ENCODE measurements at regions not wholly inside any gene's neighbourhood (a gene's known extent, or its start where the extent isn't known, plus 50 kb on each side); places are given as distances from the start of the nearest gene placed in this dataset.

DNA sequence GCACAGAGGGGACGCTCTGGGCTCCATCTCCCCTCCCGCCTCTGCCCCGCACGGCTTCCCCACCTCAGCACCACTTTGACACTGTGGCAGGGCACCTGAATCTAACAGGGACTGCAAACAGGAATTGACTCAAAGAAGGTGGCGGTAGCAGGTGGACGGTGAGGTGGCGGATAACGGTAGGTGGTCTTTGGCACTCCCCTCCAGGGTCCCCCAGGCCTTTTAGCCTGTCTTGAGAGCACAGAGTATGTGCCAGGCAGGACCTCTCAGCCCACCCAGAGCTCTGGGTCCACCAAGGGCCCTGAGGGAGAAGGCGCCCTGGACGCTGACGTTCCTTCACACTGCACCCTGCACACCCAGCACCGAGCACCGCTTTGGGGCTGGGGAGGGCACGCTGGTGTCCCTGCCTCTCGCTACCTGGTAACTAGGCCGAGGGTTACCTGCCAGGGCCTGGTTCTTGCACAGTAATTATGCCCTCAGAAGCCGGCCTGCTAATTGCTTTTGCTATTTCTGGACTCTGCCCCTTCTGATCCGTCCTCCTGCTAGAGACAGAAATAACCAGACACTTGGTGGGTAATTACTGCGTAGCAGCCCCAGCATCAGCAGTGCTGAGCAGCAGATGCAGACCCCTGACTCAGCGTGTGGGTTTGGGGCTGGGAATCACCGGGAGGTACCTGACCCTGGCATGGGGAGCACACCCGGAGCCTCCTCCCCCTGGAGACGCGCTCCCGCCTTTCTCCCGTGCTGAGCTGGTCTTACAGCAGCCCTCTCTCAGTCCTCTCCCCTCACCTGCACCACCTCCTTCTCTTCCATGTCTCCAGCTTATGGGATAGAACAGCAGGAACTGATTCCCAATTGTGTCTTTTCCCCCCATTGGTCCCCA is 103.3 kb upstream of the B3GAT1 start:
- no peak for DNase-seq (ENCODE audit: low spot score)

DNA sequence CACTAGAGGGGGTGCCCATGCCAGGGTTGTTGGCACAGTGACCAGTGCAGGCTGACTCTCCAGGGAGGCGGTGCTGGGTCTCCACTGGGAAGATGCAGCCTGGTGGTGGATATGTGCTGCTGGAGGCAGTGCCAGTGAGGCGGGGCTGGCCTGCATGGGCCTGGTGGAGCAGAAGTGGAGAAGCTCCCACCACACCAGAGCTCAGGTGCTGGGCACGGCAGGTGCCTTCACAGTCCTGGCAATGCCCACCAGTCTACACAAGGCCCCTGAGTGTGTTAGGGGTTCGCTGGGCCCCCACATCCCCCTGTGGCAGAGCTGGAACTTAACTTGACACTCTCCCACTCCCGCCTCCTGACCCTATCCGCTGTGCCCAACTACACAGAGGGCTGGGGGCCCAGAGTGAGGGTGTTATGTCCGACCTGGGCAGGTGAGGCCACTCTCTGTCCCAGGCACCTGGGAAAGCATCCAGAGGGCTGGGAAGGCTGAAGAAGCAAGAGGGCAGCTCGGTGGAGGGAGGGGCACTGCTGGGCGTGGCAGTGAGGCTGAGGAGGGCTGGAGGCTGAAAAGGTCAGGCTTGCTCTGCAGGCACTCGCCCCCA is 102.4 kb upstream of the B3GAT1 start:
- no peak for DNase-seq (ENCODE audit: low spot score)

DNA sequence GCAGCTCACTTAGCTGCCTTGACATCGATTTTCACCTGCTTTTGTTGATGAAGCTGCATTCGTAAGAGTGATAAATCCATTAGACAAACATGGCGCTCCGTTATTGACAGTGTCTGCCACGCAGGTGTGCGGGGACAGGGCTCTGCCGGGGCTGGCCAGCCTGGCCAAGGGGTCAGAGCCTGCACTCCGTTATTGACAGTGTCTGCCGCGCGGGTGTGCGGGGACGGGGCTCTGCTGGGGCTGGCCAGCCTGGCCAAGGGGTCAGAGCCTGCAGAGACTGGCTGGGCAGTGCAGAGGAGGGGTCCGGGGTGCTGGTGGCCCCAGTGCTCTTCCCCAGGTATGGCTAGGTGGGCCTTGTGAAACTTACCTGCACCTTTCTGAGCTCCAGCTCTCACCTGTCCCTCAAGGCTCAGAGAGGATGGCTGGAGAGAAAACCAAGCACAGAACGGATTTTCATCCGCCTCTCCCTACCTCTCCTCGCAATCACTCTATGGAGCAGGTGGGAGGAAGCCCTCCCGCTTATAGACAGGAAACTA is 101.6 kb upstream of the B3GAT1 start:
- no peak for DNase-seq (ENCODE audit: low spot score)

DNA sequence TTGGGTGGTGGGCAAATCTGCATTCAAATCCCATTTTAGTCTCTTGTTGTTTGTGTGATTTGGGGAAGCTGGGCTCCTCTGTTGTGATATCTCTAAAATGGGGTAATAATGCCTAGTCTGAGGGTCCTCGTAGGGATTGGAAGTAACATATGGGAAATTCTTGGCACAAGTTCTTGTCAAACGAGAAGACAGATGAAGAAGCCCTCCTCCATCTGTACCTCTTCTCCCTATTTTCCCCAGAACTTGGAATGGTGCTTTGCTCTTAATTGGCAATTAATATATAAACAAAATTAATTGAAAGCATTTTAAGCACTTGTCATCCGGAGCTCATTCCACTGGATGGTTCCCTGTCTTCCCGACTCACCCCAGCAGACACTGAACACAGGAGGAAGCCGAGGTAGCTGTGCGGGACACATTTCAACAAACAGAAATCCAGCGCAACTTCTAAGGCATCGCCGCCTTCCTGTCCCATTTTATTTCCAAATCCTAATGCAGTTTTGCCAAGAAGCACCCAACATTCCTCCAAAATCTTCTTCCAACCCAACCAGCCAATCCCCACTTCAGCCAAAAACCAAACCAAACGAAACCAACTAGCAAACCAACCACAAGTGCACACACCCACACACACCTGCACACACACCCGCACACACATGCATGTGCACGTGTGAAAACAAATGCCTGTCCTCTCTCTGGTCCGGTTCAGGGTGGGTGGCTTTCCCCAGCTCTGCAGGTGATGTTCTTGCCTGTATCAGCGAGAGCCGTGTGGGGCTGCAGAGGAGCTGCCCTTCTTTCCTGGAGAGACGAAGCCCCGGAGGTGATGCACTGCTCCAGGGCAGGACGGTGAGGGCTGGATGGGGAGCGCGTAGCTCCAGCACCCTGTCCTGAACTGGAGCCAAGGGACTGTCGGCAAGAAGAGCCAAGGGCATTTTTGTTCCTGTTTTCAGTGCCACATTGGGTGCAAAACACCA is 100.8 kb upstream of the B3GAT1 start:
- no peak for DNase-seq (ENCODE audit: low spot score)

GRCh38 chr11:134512061-134512460 is 100.0 kb upstream of the B3GAT1 start:
- DNase-seq (ENCODE audit: low spot score), result no peak

DNA sequence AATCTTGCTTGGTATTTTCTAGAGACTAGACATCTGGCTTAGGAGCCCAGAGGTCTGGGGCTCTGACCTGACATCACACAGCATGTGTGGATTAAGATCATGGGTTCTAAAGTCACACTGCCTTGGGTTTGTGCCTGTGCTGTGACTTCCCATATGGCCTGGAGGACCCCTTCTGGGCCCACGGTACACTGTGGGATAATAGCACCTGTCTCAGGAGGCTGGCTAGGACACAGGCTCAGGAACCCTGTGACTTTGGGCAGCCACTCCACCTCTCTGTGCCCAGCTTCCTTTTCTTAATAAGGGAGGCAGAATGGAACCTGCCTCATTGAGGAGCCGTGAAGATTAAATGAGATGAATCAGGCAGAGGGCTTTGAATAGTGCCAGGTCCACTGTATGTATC is 99.2 kb upstream of the B3GAT1 start:
- no peak for DNase-seq (ENCODE audit: low spot score)

DNA sequence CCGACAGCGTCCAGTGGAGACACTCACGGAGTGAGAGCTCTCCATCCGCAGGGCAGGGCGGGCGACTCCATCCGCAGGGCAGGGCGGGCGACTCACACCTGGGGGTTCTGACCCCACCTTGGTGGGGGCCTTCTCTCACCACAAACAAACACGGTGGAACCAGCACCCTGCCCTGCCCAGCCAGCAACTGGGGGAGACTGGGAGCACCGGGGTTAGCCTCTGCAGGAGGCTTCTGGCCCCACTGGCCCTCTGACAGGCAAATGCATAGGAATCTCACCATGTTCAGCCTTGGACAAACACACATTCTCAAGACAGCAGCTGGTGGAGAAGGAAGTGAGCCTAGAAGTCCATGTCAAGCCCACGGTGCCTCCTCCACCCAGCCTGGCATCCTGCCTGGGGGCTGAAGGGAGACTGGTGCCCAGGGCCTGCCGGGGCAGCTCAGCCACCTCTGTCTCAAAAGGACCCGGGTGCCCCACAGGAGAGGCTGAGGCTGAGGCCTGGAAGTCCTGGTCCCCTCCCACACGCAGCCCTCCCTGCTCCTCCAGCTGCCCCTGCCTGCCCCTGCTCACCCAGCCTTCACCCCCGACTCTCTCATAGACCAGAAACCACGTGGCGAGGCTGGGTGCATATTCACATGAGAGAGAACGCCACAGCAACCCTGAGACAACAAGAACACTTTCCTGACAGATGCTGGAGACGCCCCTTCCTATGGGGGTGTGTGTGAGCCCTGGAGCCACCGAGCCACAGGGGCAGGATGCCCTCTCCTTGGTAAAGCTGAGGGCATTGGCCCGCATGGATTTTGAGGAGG is 98.4 kb upstream of the B3GAT1 start:
- DNase-seq (ENCODE audit: low spot score), result no peak

DNA sequence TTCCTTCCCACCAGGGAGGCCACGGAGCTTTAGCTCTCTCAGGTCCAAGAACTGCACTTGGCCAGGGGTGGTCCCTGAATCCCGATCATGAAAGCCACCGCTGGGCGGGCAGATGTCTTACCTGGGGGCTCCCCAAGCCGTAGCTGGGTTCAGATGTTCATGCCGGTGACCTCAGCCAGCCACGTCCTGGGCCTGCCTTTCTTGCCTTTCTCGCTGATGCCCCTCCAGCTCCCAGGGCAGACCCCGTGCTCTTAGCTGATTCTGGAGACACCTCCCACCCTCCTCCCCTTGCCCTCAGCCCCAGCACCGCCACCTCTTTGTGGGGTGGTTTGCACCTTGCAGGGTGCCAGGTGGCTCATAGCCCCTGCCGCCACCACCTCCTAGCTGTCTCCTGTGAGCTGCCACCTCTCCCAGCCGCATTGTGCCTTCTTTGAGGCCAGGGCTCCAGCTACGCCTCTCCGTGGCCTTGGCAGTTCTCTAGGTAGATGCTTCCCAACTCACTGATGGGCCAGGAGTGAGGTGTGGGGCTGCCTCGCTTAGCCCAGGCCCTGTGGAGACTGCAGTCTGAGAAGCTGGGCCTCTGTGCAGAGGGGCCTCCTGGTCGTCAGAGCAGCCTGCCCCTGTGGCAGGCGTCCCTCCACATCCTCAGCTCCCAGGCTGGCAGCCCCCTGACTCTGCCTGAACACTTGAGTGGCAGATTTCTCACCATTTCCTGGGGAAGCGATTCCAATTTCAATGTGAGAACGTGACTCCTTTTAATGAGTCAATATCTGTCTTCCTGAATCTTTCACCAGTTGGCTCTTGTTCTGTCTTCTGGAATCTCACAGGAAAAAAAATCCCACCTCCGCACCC is 97.6 kb upstream of the B3GAT1 start:
- no peak for DNase-seq (ENCODE audit: low spot score)

- no peak for DNase-seq (ENCODE audit: low spot score)
These were observed 96.4 kb upstream of the B3GAT1 start for GRCh38 chr11:134508219-134508990.

- no peak for DNase-seq (ENCODE audit: low spot score)
These were observed 94.0 kb upstream of the B3GAT1 start for GRCh38 chr11:134506046-134506445.

GRCh38 chr11:134505125-134505524 is 93.1 kb upstream of the B3GAT1 start:
- DNase-seq (ENCODE audit: low spot score), result no peak

GRCh38 chr11:134504146-134504905 is 92.3 kb upstream of the B3GAT1 start:
- DNase-seq (ENCODE audit: low spot score), result no peak

DNA sequence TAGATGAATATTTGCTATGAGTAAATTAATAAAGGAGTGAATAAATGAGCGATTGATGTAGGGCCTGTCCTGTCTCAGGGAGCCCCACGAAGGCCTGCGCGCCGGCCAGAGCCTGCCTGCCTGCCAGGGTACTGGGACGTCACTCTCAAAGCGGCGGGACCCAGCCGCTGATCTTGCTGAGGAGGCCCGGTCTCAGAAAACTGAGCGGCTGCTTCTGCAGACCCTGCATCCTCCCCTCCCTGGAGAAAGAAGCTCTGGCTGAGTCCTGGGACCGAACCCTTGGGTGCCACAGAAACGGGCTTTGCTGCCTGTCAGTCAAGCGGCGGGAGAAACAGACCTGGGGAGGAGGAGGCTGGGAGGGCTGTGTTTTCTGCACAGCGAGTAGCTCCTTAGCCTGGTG is 91.6 kb upstream of the B3GAT1 start:
- DNase-seq (ENCODE audit: low spot score), result no peak

GRCh38 chr11:134503100-134503499 is 91.1 kb upstream of the B3GAT1 start:
- no peak for DNase-seq (ENCODE audit: low spot score)

DNA sequence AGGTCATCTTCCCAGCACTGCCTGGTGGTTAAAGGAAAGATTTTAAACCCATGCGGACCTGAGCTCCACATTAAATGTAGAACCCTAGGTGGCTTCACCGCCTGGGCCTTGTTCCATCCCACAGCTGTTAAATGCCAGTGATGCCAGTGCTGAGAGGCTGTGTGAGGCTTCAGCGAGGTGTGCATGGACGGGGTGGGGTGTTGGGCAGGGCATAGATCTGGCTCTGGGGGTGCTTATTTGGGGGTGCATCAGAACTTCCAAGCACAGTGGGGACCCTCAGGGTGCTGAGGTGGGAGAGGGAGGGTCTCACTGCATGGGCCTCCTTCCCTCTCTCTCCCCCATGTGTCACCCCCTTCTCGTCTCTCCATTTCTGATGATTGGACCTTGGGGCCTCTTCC is 90.1 kb upstream of the B3GAT1 start:
- DNase-seq (ENCODE audit: low spot score), result no peak

DNA sequence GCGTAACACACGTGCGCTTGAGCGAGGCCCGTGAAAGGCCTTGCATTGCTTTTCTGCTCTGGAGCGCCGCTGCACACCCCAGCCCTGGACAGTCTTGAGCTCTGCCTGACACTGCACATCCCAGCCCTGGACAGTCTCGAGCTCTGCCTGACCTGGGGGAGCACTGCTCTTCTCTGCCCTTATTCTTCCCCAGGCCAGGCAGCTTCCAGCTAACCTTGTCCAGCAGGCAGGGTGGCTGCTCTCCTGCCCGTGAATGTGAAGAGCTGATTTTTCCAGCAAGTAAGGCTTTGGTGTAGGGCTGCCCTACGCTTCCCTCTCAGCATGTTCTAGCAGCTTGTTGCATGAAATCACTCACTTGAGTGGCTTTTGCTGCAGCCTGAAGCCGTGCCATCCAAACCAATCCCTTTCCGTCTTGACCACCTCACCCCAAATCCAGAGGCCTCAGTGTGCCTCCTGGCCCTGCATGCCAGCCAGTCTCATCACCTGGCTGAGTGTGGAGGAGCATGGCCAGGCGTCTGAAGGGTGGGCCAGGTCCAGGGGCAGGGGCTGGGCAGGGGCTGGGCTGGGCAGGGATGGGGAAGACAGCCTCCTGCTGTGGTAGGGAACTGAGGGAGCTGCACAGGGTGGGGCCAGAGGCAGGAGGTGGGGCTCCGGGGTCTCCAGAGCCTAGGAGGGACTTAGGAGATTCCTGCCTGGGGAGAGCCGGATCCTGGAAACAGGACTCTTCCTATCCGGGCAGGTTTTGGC is 89.5 kb upstream of the B3GAT1 start:
- no peak for DNase-seq (ENCODE audit: low spot score)

DNA sequence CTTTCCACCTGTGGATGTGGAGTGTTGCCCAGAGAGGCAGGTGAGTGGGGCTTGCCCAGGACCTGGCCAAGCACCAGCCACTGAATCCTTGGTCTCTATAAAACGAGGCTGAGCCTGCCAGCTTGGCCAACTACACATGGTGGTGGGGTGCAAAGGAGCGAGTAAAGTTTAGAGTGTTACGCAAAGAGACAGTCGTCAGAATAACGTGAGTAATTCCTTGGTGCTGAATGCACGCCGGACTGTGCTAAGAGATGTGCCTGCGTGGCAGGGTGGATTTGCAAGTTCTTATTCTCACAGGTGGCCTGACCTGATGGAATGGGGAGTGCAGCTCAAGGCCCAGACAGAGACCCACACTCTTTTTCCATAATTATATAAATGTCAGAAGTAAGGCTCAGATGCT is 88.6 kb upstream of the B3GAT1 start:
- no peak for DNase-seq (ENCODE audit: low spot score)

DNA sequence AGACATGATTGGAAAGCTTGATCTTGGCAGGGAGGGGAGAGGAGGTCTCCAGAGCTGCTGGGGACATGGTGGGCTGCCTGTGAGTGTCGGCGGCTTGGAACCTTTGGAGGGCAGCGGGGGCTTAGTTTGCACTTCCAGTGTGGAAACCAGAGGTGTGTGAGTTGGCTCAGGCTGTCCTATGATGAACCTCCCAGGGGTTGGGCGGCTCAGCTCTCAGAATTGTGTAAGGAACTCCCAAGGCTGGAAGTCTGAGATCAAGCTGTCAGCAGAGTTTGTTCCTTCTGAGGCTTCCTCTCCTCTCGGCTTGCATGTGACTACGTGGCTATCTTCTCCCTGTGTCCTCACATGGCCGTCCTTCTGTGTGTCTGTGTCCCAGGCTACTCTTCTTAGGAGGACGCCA is 87.9 kb upstream of the B3GAT1 start:
- DNase-seq (ENCODE audit: low spot score), result no peak
